SU-DHL-6 (cell line): ENCODE measurements at regions not wholly inside any gene's neighbourhood (a gene's known extent, or its start where the extent isn't known, plus 50 kb on each side); places are given as distances from the start of the nearest gene placed in this dataset.
"Not testable (repeated sequence)": the region's sequence is repeated elsewhere in the genome, so short reads cannot be mapped to it uniquely, and the experiment has no call there.

Experiments used
- H2AFZ ChIP-seq: fragments of 200-600 bp; sonication (generic); 2 replicates; pipeline ENCODE4 v1.6.1; 2014; ENCODE audit warnings: low read depth, mild to moderate bottlenecking, moderate library complexity, mixed read lengths, antibody characterized with exemption, low read length; ENCODE audit not compliant: severe bottlenecking
- H3F3A ChIP-seq: fragments of 200-600 bp; shearing (Covaris generic); 2 replicates; pipeline ENCODE4 v1.6.0; 2016; ENCODE audit warnings: antibody characterized with exemption, mild to moderate bottlenecking; ENCODE audit not compliant: insufficient read depth
- H3K27ac ChIP-seq: fragments of 200-600 bp; sonication (generic); 2 replicates; pipeline ENCODE4 v1.5.1; 2016; ENCODE audit warnings: low read depth, mild to moderate bottlenecking, low read length, moderate library complexity, mixed read lengths
- H3K27me3 ChIP-seq: fragments of 200-600 bp; sonication (generic), shearing (Covaris generic); 2 replicates; pipeline ENCODE4 v1.6.0; 2014; ENCODE audit warnings: mild to moderate bottlenecking, low read length
- H3K36me3 ChIP-seq: fragments of 200-600 bp; sonication (generic); 2 replicates; pipeline ENCODE4 v1.6.1; 2014; ENCODE audit warnings: mild to moderate bottlenecking, low read length, mixed read lengths
- H3K4me2 ChIP-seq: fragments of 300-600, 200-600 bp; shearing (Covaris generic), sonication (generic); 2 replicates; pipeline ENCODE4 v1.6.0; 2014; ENCODE audit warnings: low read length, low read depth, mild to moderate bottlenecking; ENCODE audit not compliant: poor library complexity, severe bottlenecking
- H3K4me3 ChIP-seq: fragments of 200-600 bp; sonication (generic); 2 replicates; pipeline ENCODE4 v1.5.1; 2014; ENCODE audit warnings: antibody characterized with exemption, low read length, mild to moderate bottlenecking, mixed read lengths; ENCODE audit not compliant: insufficient read depth, poor library complexity, severe bottlenecking
- H3K79me2 ChIP-seq: fragments of 200-600 bp; sonication (generic); 2 replicates; pipeline ENCODE4 v1.6.1; 2014; ENCODE audit warnings: mild to moderate bottlenecking, low read length, moderate library complexity; ENCODE audit not compliant: insufficient read depth
- H3K9ac ChIP-seq: fragments of 200-600 bp; sonication (generic); 2 replicates; pipeline ENCODE4 v1.7.0; 2014; ENCODE audit warnings: mild to moderate bottlenecking, low read length
- H3K9me2 ChIP-seq: fragments of 200-600 bp; sonication (generic); replicated peaks from 2 replicates; pipeline ENCODE4 v1.6.1; 2014; ENCODE audit warnings: low read length; ENCODE audit not compliant: insufficient read depth
- H3K9me3 ChIP-seq: fragments of 200-600 bp; sonication (generic); 2 replicates; pipeline ENCODE4 v1.6.1; 2014; ENCODE audit warnings: low read length, mixed read lengths; ENCODE audit not compliant: insufficient read depth
- H4K20me1 ChIP-seq: fragments of 200-600 bp; sonication (generic); 2 replicates; pipeline ENCODE4 v1.6.1; 2014; ENCODE audit warnings: low read depth, mild to moderate bottlenecking, antibody characterized with exemption, low read length, moderate library complexity, mixed read lengths

- H3K9me3 ChIP-seq, H3K27ac ChIP-seq, H4K20me1 ChIP-seq, H3K36me3 ChIP-seq, H3K4me2 ChIP-seq, H3K4me3 ChIP-seq, H3K9me2 ChIP-seq, H3F3A ChIP-seq, H2AFZ ChIP-seq, H3K9ac ChIP-seq, H3K27me3 ChIP-seq, H3K79me2 ChIP-seq: not testable (repeated sequence)
Observed at GRCh38 chr21:13820286-13820685, 210.7 kb downstream of the POTED start.

- H3K27ac ChIP-seq, H3K4me2 ChIP-seq: not testable (repeated sequence)
Observed at GRCh38 chr21:13812191-13812590, 202.6 kb downstream of the POTED start.

DNA sequence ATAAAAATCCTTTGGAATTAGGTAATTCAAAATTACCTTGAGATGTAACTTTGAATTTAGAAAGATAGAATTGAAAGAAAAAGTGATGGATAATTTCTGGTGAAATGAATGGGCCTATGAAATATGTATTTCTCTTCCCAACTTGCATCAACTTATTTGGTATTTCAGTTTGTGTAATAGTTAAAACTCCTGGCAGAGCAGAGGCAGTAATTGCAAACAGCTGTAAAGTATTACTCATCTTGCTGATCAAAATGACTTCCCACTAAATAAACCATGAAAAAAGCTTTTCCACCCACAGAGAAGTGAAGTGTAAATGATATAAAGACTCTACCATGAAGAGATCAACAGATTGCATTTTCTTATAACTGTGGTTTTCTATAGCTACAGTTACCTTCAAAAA is 201.0 kb downstream of the POTED start:
- H3K27ac ChIP-seq, H3K4me2 ChIP-seq, H3F3A ChIP-seq, H3K36me3 ChIP-seq, H3K79me2 ChIP-seq, H3K4me3 ChIP-seq, H3K27me3 ChIP-seq, H3K9ac ChIP-seq, H3K9me3 ChIP-seq, H4K20me1 ChIP-seq, H3K9me2 ChIP-seq, H2AFZ ChIP-seq: not testable (repeated sequence)

More at GRCh38 chr21:13812191-13812590, 202.6 kb downstream of the POTED start:
- H4K20me1 ChIP-seq, H3K9me2 ChIP-seq, H3K9me3 ChIP-seq, H3K9ac ChIP-seq, H3F3A ChIP-seq, H3K79me2 ChIP-seq, H3K4me3 ChIP-seq, H3K36me3 ChIP-seq, H2AFZ ChIP-seq, H3K27me3 ChIP-seq: not testable (repeated sequence)

- H3K27me3 ChIP-seq, H3K9me2 ChIP-seq, H2AFZ ChIP-seq, H3K79me2 ChIP-seq, H3K9ac ChIP-seq, H3K4me2 ChIP-seq, H3F3A ChIP-seq, H3K4me3 ChIP-seq, H3K27ac ChIP-seq, H4K20me1 ChIP-seq, H3K9me3 ChIP-seq, H3K36me3 ChIP-seq: not testable (repeated sequence)
Observed at GRCh38 chr21:13806444-13806843, 196.9 kb downstream of the POTED start.

GRCh38 chr21:13802757-13803156 is 193.2 kb downstream of the POTED start:
- not testable (repeated sequence) for H3K4me3 ChIP-seq, H3K9ac ChIP-seq, H4K20me1 ChIP-seq, H3F3A ChIP-seq, H3K27me3 ChIP-seq, H3K9me2 ChIP-seq, H3K79me2 ChIP-seq, H2AFZ ChIP-seq, H3K36me3 ChIP-seq, H3K27ac ChIP-seq, H3K9me3 ChIP-seq, H3K4me2 ChIP-seq
